Panc1 (cell line): ENCODE measurements at regions not wholly inside any gene's neighbourhood (a gene's known extent, or its start where the extent isn't known, plus 50 kb on each side); places are given as distances from the start of the nearest gene placed in this dataset.
"Not testable (repeated sequence)": the region's sequence is repeated elsewhere in the genome, so short reads cannot be mapped to it uniquely, and the experiment has no call there.

Experiments
- ATAC-seq: fragments of 200-7000 bp; cut with Tn5 transposase; 2 replicates; pipeline ENCODE4 v1.9.1; 2020; ENCODE audit warnings: mild to moderate bottlenecking, moderate library complexity
- BruUV-seq: library from RNA; stranded (reverse); fragments of 400-500 nt; replicated peaks from 2 replicates; lab custom pipeline; 2021; lab: Mats Ljungman, UMichigan
- CTCF ChIA-PET: fragments of 300-600 bp; sonication (Branson Sonifier 250); formaldehyde crosslinking; loops from one replicate; lab custom pipeline; 2022; ENCODE audit warnings: antibody characterized with exemption; lab: Charles Lee
- POLR2A ChIA-PET: fragments of 300-600 bp; sonication (Branson Sonifier 250); formaldehyde crosslinking; loops from one replicate; lab custom pipeline; 2022; ENCODE audit warnings: antibody characterized with exemption; lab: Charles Lee
- DNase-seq: peaks from one replicate; pipeline ENCODE4 v3.0.0-alpha.2; 2010; ENCODE audit warnings: low read depth, low spot score
- H3K27ac ChIP-seq: 2 replicates; pipeline ENCODE4 v1.5.1; 2011; ENCODE audit warnings: mild to moderate bottlenecking, low read length, inconsistent platforms
- H3K27me3 ChIP-seq: fragments of 200-500 bp; sonication (Bioruptor generic); 2 replicates; pipeline ENCODE4 v1.6.0; 2014; ENCODE audit warnings: low read length, inconsistent platforms; ENCODE audit not compliant: control insufficient read depth, insufficient read depth
- H3K36me3 ChIP-seq: fragments of 200-500 bp; sonication (Bioruptor generic); 2 replicates; pipeline ENCODE4 v1.5.1; 2014; ENCODE audit warnings: inconsistent platforms, mild to moderate bottlenecking, low read length, moderate library complexity; ENCODE audit not compliant: control insufficient read depth, insufficient read depth
- H3K4me1 ChIP-seq: 2 replicates; pipeline ENCODE4 v1.5.1; 2011; ENCODE audit warnings: inconsistent platforms, mild to moderate bottlenecking, low read length, moderate library complexity; ENCODE audit not compliant: control insufficient read depth, insufficient read depth
- H3K4me3 ChIP-seq, 2 experiments: 2 replicates each; pipeline ENCODE4 v1.5.1; 2011 to 2012; ENCODE audit warnings: low read depth in 2 of 2, low read length in 2 of 2, mild to moderate bottlenecking in 2 of 2, inconsistent platforms in 1 of 2, moderate library complexity in 1 of 2
- H3K9me3 ChIP-seq: fragments of 200-500 bp; sonication (Bioruptor generic); 2 replicates; pipeline ENCODE4 v1.5.1; 2014; ENCODE audit warnings: low read depth, mild to moderate bottlenecking, inconsistent platforms, low read length, moderate library complexity; ENCODE audit not compliant: control insufficient read depth, insufficient read depth
- CTCF ChIP-seq: fragments of 450-650 bp; IDR thresholded peaks from 2 replicates; pipeline ENCODE4 v1.5.1; 2017; ENCODE audit warnings: mild to moderate bottlenecking
- POLR2AphosphoS5 ChIP-seq: IDR thresholded peaks from 2 replicates; pipeline ENCODE4 v1.6.1; 2012; ENCODE audit warnings: mild to moderate bottlenecking, low read depth, low read length, moderate library complexity
- SIN3A ChIP-seq: IDR thresholded peaks from 2 replicates; pipeline ENCODE4 v1.6.1; 2012; ENCODE audit warnings: low read depth, mild to moderate bottlenecking, low read length, moderate library complexity, borderline replicate concordance; ENCODE audit not compliant: insufficient read depth
- TCF7L2 ChIP-seq: IDR thresholded peaks from 2 replicates; pipeline ENCODE4 v1.6.1; 2011; ENCODE audit warnings: mild to moderate bottlenecking, low read depth, low read length, inconsistent platforms
- in situ Hi-C: cut with HindIII; loops from 2 replicates; pipeline ENCODE4 v1.10.0; 2016; ENCODE audit warnings: low sequenced_read_pairs, low pct_unique_long_range_greater_than_20kb
- intact Hi-C: fragments of 100-400 bp; cut with micrococcal nuclease; formaldehyde crosslinking; loops from one replicate; pipeline ENCODE4 v1.10.0; 2022; ENCODE audit not compliant: unreplicated experiment
- TF ChIP-seq, protein P1 (sequence below), 2 experiments: IDR thresholded peaks; 2 replicates each; pipeline ENCODE4 v1.6.1; 2011 to 2012; ENCODE audit warnings: low read depth in 2 of 2, control low read depth in 1 of 2, low read length in 1 of 2, mild to moderate bottlenecking in 1 of 2, moderate library complexity in 1 of 2; ENCODE audit not compliant: insufficient read depth in 1 of 2

DNA sequence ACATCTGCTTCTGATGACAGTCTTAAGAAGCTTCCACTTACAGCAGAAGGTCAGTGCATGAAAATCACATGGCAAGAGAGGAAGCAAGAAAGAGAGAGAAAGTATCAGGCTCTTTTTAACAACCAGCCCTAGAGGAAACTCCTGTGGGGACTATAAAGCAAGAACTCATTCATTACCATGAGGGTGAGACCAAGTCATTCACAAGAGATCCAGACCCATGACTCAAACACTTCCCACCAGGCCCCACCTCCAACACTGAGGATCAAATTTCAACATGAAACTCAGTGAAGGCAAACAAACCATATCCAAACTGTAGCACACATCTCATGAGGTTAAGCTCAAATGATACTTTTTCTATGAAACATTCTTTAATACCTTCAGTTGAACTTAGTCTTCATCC lies 643.2 kb upstream of the SYNCRIP start:
- BruUV-seq: no TSS peak

DNA sequence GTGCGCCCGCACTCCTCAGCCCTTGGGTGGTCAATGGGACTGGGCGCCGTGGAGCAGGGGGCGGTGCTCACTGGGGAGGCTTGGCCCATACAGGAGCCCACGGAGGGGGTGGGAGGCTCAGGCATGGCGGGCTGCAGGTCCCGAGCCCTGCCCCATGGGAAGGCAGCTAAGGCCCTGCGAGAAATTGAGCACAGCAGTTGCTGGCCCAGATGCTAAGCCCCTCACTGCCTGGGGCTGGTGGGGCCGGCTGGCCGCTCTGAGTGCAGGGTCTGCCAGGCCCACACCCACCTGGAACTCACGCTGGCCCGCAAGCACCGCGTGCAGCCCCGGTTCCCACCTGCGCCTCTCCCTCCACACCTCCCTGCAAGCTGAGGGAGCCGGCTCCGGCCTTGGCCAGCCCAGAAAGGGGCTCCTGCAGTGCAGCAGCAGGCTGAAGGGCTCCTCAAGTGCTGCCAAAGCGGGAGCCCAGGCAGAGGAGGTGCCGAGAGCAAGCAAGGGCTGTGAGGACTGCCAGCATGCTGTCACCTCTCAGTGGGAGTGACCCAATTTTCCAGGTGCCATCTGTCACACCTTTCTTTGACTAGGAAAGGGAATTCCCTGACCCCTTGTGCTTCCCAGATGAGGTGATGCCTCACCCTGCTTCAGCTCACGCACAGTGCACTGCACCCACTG lies 642.3 kb upstream of the SYNCRIP start:
- in situ Hi-C loops: not testable (repeated sequence)

More for the DNA sequence above, 643.2 kb upstream of the SYNCRIP start:
- no peaks in the 10 kb centered on the region for H3K36me3 ChIP-seq
- no peak for ATAC-seq
- ChIA-PET POLR2A (no interaction called here), CTCF (no interaction called here)
- H3K27me3 ChIP-seq: no peaks in the 10 kb centered on the region
- no peak overlapping the region for H3K4me3 ChIP-seq
- intact Hi-C loops (no loop called here), in situ Hi-C loops (no loop called here)
- TF ChIP-seq POLR2AphosphoS5 (no peak), CTCF (no peak), SIN3A (no peak)
- DNase-seq: no peak
- H3K27ac ChIP-seq: no peak overlapping the region
- H3K9me3 ChIP-seq: no peaks in the 10 kb centered on the region
- H3K4me1 ChIP-seq: no peaks in the 10 kb centered on the region

GRCh38 chr6:86283596-86283995 lies 640.9 kb upstream of the SYNCRIP start:
- BruUV-seq, CTCF ChIA-PET, intact Hi-C loops: not testable (repeated sequence)

More for the DNA sequence above, 642.3 kb upstream of the SYNCRIP start:
- POLR2A ChIA-PET, CTCF ChIA-PET, BruUV-seq, intact Hi-C loops, H3K27ac ChIP-seq, H3K36me3 ChIP-seq, H3K4me1 ChIP-seq, H3K27me3 ChIP-seq, H3K9me3 ChIP-seq, DNase-seq, ATAC-seq, H3K4me3 ChIP-seq: not testable (repeated sequence)

GRCh38 chr6:86276056-86276455 lies 633.4 kb upstream of the SYNCRIP start:
- TF ChIP-seq CTCF (no peak), SIN3A (no peak), POLR2AphosphoS5 (no peak), TCF7L2 (no peak)
- TF ChIP-seq, protein P1, sequence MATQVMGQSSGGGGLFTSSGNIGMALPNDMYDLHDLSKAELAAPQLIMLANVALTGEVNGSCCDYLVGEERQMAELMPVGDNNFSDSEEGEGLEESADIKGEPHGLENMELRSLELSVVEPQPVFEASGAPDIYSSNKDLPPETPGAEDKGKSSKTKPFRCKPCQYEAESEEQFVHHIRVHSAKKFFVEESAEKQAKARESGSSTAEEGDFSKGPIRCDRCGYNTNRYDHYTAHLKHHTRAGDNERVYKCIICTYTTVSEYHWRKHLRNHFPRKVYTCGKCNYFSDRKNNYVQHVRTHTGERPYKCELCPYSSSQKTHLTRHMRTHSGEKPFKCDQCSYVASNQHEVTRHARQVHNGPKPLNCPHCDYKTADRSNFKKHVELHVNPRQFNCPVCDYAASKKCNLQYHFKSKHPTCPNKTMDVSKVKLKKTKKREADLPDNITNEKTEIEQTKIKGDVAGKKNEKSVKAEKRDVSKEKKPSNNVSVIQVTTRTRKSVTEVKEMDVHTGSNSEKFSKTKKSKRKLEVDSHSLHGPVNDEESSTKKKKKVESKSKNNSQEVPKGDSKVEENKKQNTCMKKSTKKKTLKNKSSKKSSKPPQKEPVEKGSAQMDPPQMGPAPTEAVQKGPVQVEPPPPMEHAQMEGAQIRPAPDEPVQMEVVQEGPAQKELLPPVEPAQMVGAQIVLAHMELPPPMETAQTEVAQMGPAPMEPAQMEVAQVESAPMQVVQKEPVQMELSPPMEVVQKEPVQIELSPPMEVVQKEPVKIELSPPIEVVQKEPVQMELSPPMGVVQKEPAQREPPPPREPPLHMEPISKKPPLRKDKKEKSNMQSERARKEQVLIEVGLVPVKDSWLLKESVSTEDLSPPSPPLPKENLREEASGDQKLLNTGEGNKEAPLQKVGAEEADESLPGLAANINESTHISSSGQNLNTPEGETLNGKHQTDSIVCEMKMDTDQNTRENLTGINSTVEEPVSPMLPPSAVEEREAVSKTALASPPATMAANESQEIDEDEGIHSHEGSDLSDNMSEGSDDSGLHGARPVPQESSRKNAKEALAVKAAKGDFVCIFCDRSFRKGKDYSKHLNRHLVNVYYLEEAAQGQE (IDR thresholded peaks at IDR 0.05; ENCODE audit: insufficient read depth in 1 of 2, low read depth in 2 of 2, low read length in 1 of 2): no peak
- POLR2A ChIA-PET: no interaction called here
- ATAC-seq: no peak

More at GRCh38 chr6:86283596-86283995, 640.9 kb upstream of the SYNCRIP start:
- H3K27ac ChIP-seq, H3K4me3 ChIP-seq, H3K36me3 ChIP-seq, POLR2A ChIA-PET, H3K4me1 ChIP-seq, in situ Hi-C loops, DNase-seq, H3K27me3 ChIP-seq, H3K9me3 ChIP-seq, ATAC-seq: not testable (repeated sequence)

More at GRCh38 chr6:86276056-86276455, 633.4 kb upstream of the SYNCRIP start:
- no peak for DNase-seq
- CTCF ChIA-PET: no interaction called here
- no peaks in the 10 kb centered on the region for H3K9me3 ChIP-seq
- no TSS peak for BruUV-seq
- in situ Hi-C loops: no loop called here
- intact Hi-C loops: no loop called here
- no peaks in the 10 kb centered on the region for H3K36me3 ChIP-seq
- H3K4me3 ChIP-seq: no peak overlapping the region
- no peak overlapping the region for H3K27ac ChIP-seq
- no peaks in the 10 kb centered on the region for H3K27me3 ChIP-seq
- no peaks in the 10 kb centered on the region for H3K4me1 ChIP-seq
